ENCODE measurements at regions not wholly inside any gene's neighbourhood (a gene's known extent, or its start where the extent isn't known, plus 50 kb on each side); places are given as distances from the start of the nearest gene placed in this dataset.

DNA sequence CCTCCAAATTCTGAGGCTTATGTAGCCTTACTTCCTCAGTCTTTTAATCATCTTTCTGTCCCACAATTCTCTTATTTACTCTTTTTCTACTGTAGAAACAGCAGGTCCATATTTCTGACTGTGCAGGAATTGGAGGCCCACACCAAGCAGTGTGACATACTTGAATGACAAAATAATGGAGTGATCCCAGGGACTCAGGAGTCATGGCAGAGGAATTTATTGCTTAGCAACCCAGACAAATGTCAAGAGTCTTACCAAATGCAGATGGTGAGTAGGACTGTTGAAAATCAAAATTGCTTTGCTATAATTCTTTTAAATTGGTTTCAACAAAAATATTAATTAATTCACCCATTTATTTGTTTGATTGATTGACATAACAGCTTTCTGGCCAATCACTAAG, 59.9 kb downstream of the HTR1B start:
- in situ Hi-C loops (cut with HindIII; ENCODE audit: low pct_ligation_motif_present, low pct_unique_long_range_greater_than_20kb, low sequenced_read_pairs) = no loop called here

GRCh38 chr6:77401231-77401630, 62.1 kb downstream of the HTR1B start:
- in situ Hi-C loops (cut with HindIII; ENCODE audit: low pct_ligation_motif_present, low pct_unique_long_range_greater_than_20kb, low sequenced_read_pairs) = no loop called here
- no peak for DNase-seq

More for the DNA sequence above, 59.9 kb downstream of the HTR1B start:
- no peak for DNase-seq

DNA sequence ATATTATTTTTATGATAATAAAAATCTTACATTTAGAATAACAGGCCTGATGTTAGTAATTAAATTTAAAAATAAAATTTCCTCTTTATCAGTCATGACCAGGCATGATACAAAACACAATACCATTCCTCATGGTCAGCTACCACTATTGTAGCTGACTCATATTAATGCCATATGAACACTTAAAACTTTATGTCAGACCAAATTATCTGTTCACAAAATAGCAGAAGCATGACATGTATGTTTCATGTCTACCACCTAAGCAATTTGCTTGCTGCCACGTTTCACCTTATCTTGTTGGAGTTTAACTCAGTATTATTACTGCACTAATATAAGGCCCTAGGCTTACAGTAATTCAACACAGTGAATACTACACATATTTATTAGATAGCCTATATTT, 65.7 kb downstream of the HTR1B start:
- no peak for DNase-seq
- in situ Hi-C loops (cut with HindIII; ENCODE audit: low pct_ligation_motif_present, low pct_unique_long_range_greater_than_20kb, low sequenced_read_pairs) = no loop called here

DNA sequence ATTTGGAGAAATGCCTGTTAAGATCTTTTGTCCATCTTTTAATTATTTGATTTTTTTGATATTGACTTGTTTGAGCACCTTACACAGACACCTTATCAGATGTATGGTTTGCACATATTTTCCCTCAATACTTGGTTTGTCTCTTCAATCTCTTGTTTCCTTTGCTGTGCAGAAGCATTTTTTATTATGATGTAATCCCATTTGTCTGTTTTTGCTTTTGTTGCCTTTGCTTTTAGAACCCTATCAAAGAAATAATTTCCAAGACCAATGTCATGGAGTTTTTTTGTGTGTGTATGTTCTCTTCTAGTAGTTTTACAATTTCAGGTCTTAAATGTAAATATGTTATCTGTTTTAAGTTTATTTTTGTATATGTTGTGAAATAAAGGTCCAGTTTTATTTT, 73.9 kb downstream of the HTR1B start:
- DNase-seq = no peak
- in situ Hi-C loops (cut with HindIII; ENCODE audit: low pct_ligation_motif_present, low pct_unique_long_range_greater_than_20kb, low sequenced_read_pairs) = no loop called here

DNA sequence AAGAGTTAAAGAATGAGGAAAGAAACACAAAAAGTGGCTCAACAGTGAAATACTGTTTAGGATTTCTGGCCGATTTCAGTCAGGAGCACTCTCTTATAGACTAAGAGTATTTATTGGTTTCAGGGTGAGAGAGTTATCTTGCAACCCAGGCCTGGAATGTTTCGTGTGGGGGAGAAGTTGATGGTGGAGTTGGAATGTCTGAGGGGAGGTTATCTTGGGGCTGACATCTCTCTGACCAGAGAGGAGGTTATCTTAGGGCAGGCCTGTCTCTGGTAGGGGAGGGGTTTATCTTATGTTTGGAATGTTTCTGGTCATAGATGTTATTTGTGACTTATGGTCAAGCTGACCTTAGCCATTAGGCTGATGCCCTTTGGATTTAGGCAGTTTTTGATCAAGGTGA, 80.3 kb downstream of the HTR1B start:
- in situ Hi-C loops (cut with HindIII; ENCODE audit: low pct_ligation_motif_present, low pct_unique_long_range_greater_than_20kb, low sequenced_read_pairs) = no loop called here
- DNase-seq = no peak

- in situ Hi-C loops (cut with HindIII; ENCODE audit: low pct_ligation_motif_present, low pct_unique_long_range_greater_than_20kb, low sequenced_read_pairs) = no loop called here
- DNase-seq = no peak
Observed at GRCh38 chr6:77373955-77374354, 89.3 kb downstream of the HTR1B start.

DNA sequence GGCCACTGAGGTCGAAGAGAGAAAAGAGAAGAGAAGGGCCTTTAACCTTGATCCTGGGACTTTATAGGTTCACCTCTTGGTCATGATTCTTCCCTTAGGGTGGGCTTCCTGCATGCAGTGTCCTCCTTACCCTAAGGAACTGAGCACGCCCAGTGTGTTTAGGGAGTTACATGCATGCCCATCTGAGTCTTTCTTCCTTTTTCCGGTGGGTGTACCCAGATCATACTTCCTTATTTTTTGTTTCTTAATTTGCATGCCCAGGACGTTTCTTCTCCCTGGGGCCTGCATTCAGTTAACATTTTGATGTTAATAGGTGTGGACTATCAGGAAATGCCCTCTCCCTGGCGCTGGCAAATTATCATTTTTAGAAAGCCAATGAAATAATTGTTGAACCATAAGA, 91.5 kb downstream of the HTR1B start:
- DNase-seq = no peak
- in situ Hi-C loops (cut with HindIII; ENCODE audit: low pct_ligation_motif_present, low pct_unique_long_range_greater_than_20kb, low sequenced_read_pairs) = no loop called here

DNA sequence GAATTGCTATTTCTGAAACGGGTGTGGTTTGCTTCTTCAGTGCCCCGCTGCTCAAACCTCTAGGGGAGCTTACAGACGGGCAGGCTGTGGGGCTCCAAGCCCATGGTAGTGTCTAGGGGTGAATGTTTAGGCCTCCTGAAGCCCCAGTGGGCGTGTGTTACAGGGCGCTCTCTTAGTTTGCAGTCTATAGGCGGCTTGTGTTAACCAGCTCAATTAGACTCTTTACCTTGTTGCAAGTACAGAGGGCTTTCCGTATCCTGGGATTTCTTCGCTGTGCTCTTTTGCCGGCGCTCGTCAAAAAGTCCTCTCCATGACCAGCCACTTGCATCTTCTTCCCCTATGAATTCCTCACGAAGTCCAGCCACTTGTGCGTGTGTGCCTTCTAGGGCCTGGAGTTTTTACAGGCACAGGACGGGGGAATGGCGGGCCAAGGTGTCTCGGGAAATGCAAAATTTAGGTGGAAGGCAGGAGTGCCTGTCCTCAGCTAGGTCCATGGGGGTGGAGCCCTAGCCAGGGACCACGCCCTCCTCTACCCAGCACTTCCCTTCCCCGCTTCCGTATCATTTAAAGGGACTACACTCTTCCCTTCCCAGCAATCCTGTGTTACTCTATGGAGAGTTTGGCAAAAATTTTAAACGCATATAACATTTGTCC, 94.5 kb downstream of the HTR1B start:
- no peak for DNase-seq
- in situ Hi-C loops (cut with HindIII; ENCODE audit: low pct_ligation_motif_present, low pct_unique_long_range_greater_than_20kb, low sequenced_read_pairs) = no loop called here

GRCh38 chr6:77366798-77367197, 96.5 kb downstream of the HTR1B start:
- in situ Hi-C loops (cut with HindIII; ENCODE audit: low pct_ligation_motif_present, low pct_unique_long_range_greater_than_20kb, low sequenced_read_pairs) = no loop called here
- DNase-seq = no peak

GRCh38 chr6:77363702-77364101, 99.6 kb downstream of the HTR1B start:
- in situ Hi-C loops (cut with HindIII; ENCODE audit: low pct_ligation_motif_present, low pct_unique_long_range_greater_than_20kb, low sequenced_read_pairs) = no loop called here

GRCh38 chr6:77362055-77362454, 101.2 kb downstream of the HTR1B start:
- no peak for DNase-seq
- in situ Hi-C loops (cut with HindIII; ENCODE audit: low pct_ligation_motif_present, low pct_unique_long_range_greater_than_20kb, low sequenced_read_pairs) = no loop called here

More at GRCh38 chr6:77363702-77364101, 99.6 kb downstream of the HTR1B start:
- DNase-seq = no peak

GRCh38 chr6:77361018-77361417, 102.3 kb downstream of the HTR1B start:
- in situ Hi-C loops (cut with HindIII; ENCODE audit: low pct_ligation_motif_present, low pct_unique_long_range_greater_than_20kb, low sequenced_read_pairs) = no loop called here
- no peak for DNase-seq

DNA sequence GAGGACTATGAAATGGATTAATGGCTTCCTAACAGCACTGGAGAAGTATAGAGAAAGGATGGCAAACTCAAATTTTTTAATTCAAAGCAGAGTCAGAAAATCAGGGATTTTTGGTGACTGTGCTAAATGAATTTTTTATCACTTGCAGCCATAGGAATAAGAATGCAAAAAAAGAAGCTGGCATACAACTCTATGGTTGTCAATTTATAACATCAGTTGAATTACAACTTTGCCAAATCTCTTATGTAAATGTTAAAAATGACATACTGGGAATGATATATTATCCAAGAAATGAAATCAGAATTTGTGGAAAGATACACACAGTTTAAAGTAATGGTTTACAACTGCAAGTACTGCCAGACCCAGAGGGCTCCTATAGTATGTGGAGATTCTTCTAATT, 106.5 kb downstream of the HTR1B start:
- no peak for DNase-seq
- in situ Hi-C loops (cut with HindIII; ENCODE audit: low pct_ligation_motif_present, low pct_unique_long_range_greater_than_20kb, low sequenced_read_pairs) = no loop called here

- in situ Hi-C loops (cut with HindIII; ENCODE audit: low pct_ligation_motif_present, low pct_unique_long_range_greater_than_20kb, low sequenced_read_pairs) = no loop called here
- no peak for DNase-seq
Observed at GRCh38 chr6:77354581-77354980, 108.7 kb downstream of the HTR1B start.

DNA sequence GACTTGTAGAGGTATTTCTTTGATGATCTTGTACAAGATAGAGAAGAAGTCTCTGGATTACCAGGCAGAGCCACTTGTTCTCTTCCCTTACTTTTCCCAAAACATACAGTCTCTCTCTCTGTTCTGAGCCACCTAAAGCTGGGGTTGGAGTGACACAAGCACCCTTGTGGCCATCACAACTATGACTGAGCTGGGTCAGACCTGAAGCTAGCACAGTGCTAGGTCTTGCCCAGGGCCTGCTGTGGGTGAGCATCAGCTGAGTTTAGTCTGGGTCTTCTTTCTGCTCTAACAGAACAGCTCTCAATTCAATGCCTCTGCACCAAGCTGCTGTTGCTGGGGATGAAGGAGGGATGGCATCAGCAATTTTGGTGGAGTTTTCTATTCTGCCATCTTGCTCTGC, 110.2 kb downstream of the HTR1B start:
- in situ Hi-C loops (cut with HindIII; ENCODE audit: low pct_ligation_motif_present, low pct_unique_long_range_greater_than_20kb, low sequenced_read_pairs) = no loop called here
- no peak for DNase-seq

DNA sequence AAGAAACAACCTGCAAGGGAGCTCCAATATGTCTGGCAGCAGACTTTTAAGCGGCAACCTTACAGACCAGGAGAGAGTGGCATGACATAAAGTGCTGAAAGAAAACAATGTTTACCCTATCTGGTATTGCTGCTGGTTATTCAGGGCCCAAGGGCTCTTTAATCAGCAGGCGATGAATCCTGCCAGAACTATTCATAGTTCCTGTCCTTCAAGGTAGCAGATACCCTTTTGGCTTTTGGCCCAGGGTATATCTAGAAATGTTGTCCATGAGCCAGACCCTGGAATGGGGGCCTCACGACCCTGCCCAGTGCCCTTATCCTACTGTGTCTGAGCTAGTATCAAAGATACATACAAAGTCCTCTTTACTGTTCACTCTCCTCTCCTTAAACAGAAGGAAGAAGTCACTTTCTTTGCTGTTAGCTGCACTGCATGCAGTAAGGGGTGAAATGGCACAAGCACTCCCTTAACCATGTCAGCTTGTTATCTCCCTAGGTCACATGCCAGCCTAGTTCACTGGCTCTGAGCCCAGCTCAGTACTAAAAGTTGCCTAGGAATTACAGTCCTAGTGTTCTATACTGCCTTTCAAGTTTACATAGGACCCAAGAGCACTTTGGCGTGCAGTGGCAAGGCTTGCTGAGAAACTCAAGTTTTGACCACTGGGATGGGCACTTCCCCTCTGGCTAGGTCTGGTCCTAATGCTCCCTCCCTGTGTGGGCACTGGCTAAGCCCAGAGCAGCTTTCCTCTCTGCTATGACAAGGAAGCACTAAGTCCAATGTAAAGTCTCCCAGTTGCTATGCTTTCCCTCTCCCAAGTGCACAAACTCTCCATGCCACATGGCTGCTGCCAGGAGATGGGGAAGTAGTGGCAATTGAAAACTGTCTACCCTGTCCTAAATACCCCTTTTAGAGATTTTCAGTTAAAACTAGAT, 122.0 kb downstream of the HTR1B start:
- in situ Hi-C loops (cut with HindIII; ENCODE audit: low pct_ligation_motif_present, low pct_unique_long_range_greater_than_20kb, low sequenced_read_pairs) = no loop called here
- DNase-seq = no peak

DNA sequence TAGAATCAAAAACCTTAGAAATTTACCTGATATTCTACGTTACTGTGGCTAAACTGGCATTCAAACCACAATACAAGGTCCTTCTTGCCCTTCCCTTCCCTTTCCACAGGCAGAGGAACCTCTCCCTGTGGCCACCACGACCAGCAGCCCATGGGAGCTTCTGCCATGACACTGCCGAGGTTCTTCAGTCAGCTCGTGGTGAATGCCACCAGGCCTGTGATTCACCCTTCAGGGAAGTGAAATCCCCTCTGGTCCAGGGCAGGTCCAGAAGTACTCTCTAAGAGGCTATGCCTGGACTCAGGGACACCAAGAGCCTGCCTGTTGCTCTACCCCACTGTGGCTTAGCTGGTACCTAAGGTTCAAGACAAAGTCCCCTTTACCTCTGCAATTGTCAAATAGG, 123.0 kb downstream of the HTR1B start:
- no peak for DNase-seq
- in situ Hi-C loops (cut with HindIII; ENCODE audit: low pct_ligation_motif_present, low pct_unique_long_range_greater_than_20kb, low sequenced_read_pairs) = no loop called here

- no peak for DNase-seq
- in situ Hi-C loops (cut with HindIII; ENCODE audit: low pct_ligation_motif_present, low pct_unique_long_range_greater_than_20kb, low sequenced_read_pairs) = no loop called here
Observed at GRCh38 chr6:77339926-77340325, 123.4 kb downstream of the HTR1B start.

GRCh38 chr6:77337392-77337791, 125.9 kb downstream of the HTR1B start:
- DNase-seq = no peak
- in situ Hi-C loops (cut with HindIII; ENCODE audit: low pct_ligation_motif_present, low pct_unique_long_range_greater_than_20kb, low sequenced_read_pairs) = no loop called here

DNA sequence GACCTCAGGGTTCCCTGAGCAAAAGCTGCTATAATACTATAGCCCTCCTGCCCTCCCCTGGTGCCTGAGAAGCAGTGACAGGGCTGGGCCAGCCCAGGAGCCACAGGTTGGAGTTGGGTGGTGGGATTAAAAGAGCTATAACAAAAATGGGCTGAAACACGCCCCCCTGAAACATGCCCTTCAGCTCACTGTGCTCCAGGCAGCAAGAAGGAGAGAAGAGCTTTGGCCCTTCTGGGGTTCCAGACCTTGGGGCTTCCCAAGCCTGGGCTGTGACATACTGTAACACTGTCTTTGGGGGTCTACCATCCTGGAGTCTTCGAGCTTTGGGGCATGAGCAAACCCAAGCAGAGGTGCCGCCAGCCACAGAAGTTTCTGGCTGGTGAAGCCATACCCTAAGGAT, 129.2 kb downstream of the HTR1B start:
- in situ Hi-C loops (cut with HindIII; ENCODE audit: low pct_ligation_motif_present, low pct_unique_long_range_greater_than_20kb, low sequenced_read_pairs) = no loop called here
- DNase-seq = no peak
